ENCODE measurements at regions not wholly inside any gene's neighbourhood (a gene's known extent, or its start where the extent isn't known, plus 50 kb on each side); places are given as distances from the start of the nearest gene placed in this dataset.

GRCh38 chr10:33719005-33719703 lies 384.7 kb upstream of the NRP1 start:
- in situ Hi-C loops (cut with MboI): no loop called here
- no peak overlapping the region for H3K9ac ChIP-seq
- H3K27ac ChIP-seq: no peak overlapping the region
- no peak overlapping the region for H3K4me2 ChIP-seq (ENCODE audit: unreplicated experiment)
- WGBS, 2 experiments (ENCODE audit: low coverage in 1 of 2, low lambda C conversion rate in 2 of 2, missing lambda C conversion rate in 2 of 2): 88 to 90% methylated on average over 8 of the region's 8 CpGs
- H3K4me1 ChIP-seq (ENCODE audit: insufficient read depth): no peaks in the 10 kb centered on the region
- no peaks in the 10 kb centered on the region for H3K9me3 ChIP-seq (ENCODE audit: low read depth)
- H3K79me2 ChIP-seq (ENCODE audit: insufficient read depth): no peaks in the 10 kb centered on the region
- DNase-seq: no peak
- no peak overlapping the region for H3K4me3 ChIP-seq
- no peak overlapping the region for H2AFZ ChIP-seq
- H3F3A ChIP-seq (ENCODE audit: insufficient read depth): no peaks in the 10 kb centered on the region
- no peaks in the 10 kb centered on the region for H4K20me1 ChIP-seq (ENCODE audit: insufficient read depth)
- H3K27me3 ChIP-seq (replicated peaks; ENCODE audit: insufficient read depth): no peaks in the 10 kb centered on the region
- H3K9me2 ChIP-seq (ENCODE audit: insufficient read depth): no peaks in the 10 kb centered on the region
- TF ChIP-seq EZH2phosphoT487 (IDR thresholded peaks at IDR 0.05; ENCODE audit: insufficient read depth, low read depth) (no peak), EZH2 (IDR thresholded peaks at IDR 0.05; ENCODE audit: insufficient read depth, poor library complexity, severe bottlenecking) (no peak)
- H3K36me3 ChIP-seq (ENCODE audit: low read depth): no peaks in the 10 kb centered on the region

GRCh38 chr10:33716501-33717267 lies 382.2 kb upstream of the NRP1 start:
- TF ChIP-seq EZH2phosphoT487 (IDR thresholded peaks at IDR 0.05; ENCODE audit: insufficient read depth, low read depth) (no peak), EZH2 (IDR thresholded peaks at IDR 0.05; ENCODE audit: insufficient read depth, poor library complexity, severe bottlenecking) (no peak)
- H3K36me3 ChIP-seq (ENCODE audit: low read depth): no peaks in the 10 kb centered on the region
- DNase-seq: no peak
- no peaks in the 10 kb centered on the region for H3K9me2 ChIP-seq (ENCODE audit: insufficient read depth)
- no peaks in the 10 kb centered on the region for H3K27me3 ChIP-seq (replicated peaks; ENCODE audit: insufficient read depth)
- no peaks in the 10 kb centered on the region for H4K20me1 ChIP-seq (ENCODE audit: insufficient read depth)
- H3K79me2 ChIP-seq (ENCODE audit: insufficient read depth): no peaks in the 10 kb centered on the region
- H3K4me2 ChIP-seq (ENCODE audit: unreplicated experiment): no peak overlapping the region
- no peak overlapping the region for H3K27ac ChIP-seq
- H3K9me3 ChIP-seq (ENCODE audit: low read depth): no peaks in the 10 kb centered on the region
- no peaks in the 10 kb centered on the region for H3K4me1 ChIP-seq (ENCODE audit: insufficient read depth)
- in situ Hi-C loops (cut with MboI): no loop called here
- H3K4me3 ChIP-seq: no peak overlapping the region
- H2AFZ ChIP-seq: no peak overlapping the region
- WGBS, 2 experiments (ENCODE audit: low coverage in 1 of 2, low lambda C conversion rate in 2 of 2, missing lambda C conversion rate in 2 of 2): 49 to 52% methylated on average over 2 of the region's 2 CpGs
- no peak overlapping the region for H3K9ac ChIP-seq
- H3F3A ChIP-seq (ENCODE audit: insufficient read depth): no peaks in the 10 kb centered on the region

- Histone ChIP-seq H3K79me2 (ENCODE audit: insufficient read depth) (no peaks in the 10 kb centered on the region), H3K4me1 (ENCODE audit: insufficient read depth) (no peaks in the 10 kb centered on the region), H2AFZ (no peak overlapping the region), H3F3A (ENCODE audit: insufficient read depth) (no peaks in the 10 kb centered on the region), H3K4me3 (no peak overlapping the region), H3K4me2 (ENCODE audit: unreplicated experiment) (no peak overlapping the region), H3K9me3 (ENCODE audit: low read depth) (no peaks in the 10 kb centered on the region), H3K27me3 (replicated peaks; ENCODE audit: insufficient read depth) (no peaks in the 10 kb centered on the region), H3K9me2 (ENCODE audit: insufficient read depth) (no peaks in the 10 kb centered on the region), H3K27ac (no peak overlapping the region), H4K20me1 (ENCODE audit: insufficient read depth) (no peaks in the 10 kb centered on the region), H3K9ac (no peak overlapping the region), H3K36me3 (ENCODE audit: low read depth) (no peaks in the 10 kb centered on the region)
- 92 to 94% methylated on average over 16 of the region's 16 CpGs for WGBS, 2 experiments (ENCODE audit: low coverage in 1 of 2, low lambda C conversion rate in 2 of 2, missing lambda C conversion rate in 2 of 2)
- TF ChIP-seq EZH2phosphoT487 (IDR thresholded peaks at IDR 0.05; ENCODE audit: insufficient read depth, low read depth) (no peak), EZH2 (IDR thresholded peaks at IDR 0.05; ENCODE audit: insufficient read depth, poor library complexity, severe bottlenecking) (no peak)
- in situ Hi-C loops (cut with MboI): no loop called here
- no peak for DNase-seq
These were observed 381.0 kb upstream of the NRP1 start for GRCh38 chr10:33715303-33715975.

GRCh38 chr10:33712825-33713224 lies 378.4 kb upstream of the NRP1 start:
- Histone ChIP-seq H2AFZ (no peak overlapping the region), H3K27ac (no peak overlapping the region), H3K9me2 (ENCODE audit: insufficient read depth) (no peaks in the 10 kb centered on the region), H3K27me3 (replicated peaks; ENCODE audit: insufficient read depth) (no peaks in the 10 kb centered on the region), H4K20me1 (ENCODE audit: insufficient read depth) (no peaks in the 10 kb centered on the region), H3K9me3 (ENCODE audit: low read depth) (no peaks in the 10 kb centered on the region), H3K4me2 (ENCODE audit: unreplicated experiment) (no peak overlapping the region), H3K4me3 (no peak overlapping the region), H3K36me3 (ENCODE audit: low read depth) (no peaks in the 10 kb centered on the region), H3K9ac (no peak overlapping the region), H3K79me2 (ENCODE audit: insufficient read depth) (no peaks in the 10 kb centered on the region), H3F3A (ENCODE audit: insufficient read depth) (no peaks in the 10 kb centered on the region), H3K4me1 (ENCODE audit: insufficient read depth) (no peaks in the 10 kb centered on the region)
- in situ Hi-C loops (cut with MboI): no loop called here
- TF ChIP-seq EZH2phosphoT487 (IDR thresholded peaks at IDR 0.05; ENCODE audit: insufficient read depth, low read depth): no peak
- no peak for TF ChIP-seq EZH2 (IDR thresholded peaks at IDR 0.05; ENCODE audit: insufficient read depth, poor library complexity, severe bottlenecking)
- DNase-seq: no peak
- WGBS, 2 experiments (ENCODE audit: low coverage in 1 of 2, low lambda C conversion rate in 2 of 2, missing lambda C conversion rate in 2 of 2): 84 to 89% methylated on average over 7 of the region's 7 CpGs
